HG02943 (cell line): ENCODE measurements at regions not wholly inside any gene's neighbourhood (a gene's known extent, or its start where the extent isn't known, plus 50 kb on each side); places are given as distances from the start of the nearest gene placed in this dataset.
A peak's percentile ranks its signal among the peaks of the same experiment; 100 is the strongest.

Source experiments
- ATAC-seq: cut with Tn5 transposase; IDR thresholded peaks from one replicate; pipeline ENCODE4 v1.9.1; 2021; ENCODE audit warnings: mild to moderate bottlenecking, low read depth, moderate library complexity; ENCODE audit not compliant: unreplicated experiment

DNA sequence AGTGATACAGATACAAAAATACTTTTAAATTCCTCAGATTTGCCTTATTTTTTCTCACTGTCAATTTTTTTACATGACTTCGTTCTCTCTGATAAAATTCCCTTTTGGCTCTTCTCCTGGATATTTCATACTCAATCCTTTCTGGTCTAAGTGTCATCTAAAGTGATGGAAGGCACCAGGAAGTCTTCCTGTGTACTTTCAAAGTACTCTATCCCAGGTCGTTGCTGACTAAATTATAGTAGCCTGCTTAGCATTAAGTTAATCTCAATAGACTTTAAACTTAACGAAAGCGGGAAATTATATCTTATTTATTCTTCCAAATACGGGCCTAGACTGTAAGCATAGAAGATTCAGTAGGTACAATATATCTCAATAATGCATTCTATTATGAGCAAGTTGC lies 67.8 kb downstream of the CASP12 start:
- no peak for ATAC-seq

GRCh38 chr11:104830080-104830479 lies 68.2 kb downstream of the CASP12 start:
- no peak for ATAC-seq

DNA sequence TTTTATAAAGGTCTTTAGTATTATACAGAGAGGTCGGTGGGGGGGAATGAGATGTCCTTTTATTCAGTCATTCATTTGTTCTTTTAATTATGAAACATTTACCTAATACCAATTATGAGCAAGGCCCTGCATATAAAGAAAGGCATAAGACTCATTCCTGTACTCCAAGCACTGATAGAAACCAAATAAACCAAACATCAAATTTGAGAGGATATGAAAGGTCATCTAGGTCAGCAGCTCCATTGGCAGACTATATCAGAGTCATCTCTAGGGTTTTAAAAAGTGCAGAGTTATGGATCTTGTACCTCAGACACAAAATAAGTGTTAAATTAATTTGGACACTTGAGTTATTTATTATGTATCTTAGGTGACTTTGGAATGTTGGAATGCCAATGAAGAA lies 71.5 kb downstream of the CASP12 start:
- ATAC-seq, result no peak

DNA sequence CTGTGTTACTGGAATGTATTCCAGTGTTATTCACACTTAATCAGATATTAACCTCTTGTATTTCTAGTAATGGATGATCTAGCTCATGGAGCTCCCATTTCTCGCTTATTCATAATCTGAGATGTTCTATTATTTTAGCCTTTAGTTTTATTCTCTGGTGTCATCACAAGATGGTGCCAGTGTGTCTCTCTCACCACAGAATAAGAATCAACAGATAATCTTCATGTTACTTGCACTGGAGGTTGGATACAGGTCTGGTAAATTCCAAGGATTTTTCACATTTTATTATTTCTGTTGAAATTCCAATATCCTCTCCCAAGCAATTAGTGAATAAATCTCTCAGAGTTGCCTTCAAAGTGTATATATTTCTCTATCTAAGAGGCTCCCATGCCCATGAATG lies 74.6 kb downstream of the CASP12 start:
- no peak for ATAC-seq

DNA sequence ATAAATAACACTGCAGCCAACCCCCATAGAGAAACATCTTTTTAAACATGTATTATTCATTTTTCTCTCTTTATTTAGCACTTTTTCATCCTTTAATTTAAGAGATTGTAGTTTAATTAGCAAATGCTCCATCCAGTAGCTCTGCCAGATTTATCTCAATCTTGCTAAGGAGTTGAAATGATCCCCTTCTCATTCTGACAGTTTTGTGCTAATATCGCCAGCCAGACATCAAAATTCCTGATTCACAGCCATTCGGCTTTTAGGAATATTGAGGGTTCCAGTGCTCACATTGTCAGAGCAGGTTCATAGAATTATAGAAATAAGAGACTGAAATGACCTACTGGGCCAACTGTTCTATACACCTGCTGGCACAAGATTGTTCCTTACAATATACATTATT lies 77.8 kb downstream of the CASP12 start:
- no peak for ATAC-seq

DNA sequence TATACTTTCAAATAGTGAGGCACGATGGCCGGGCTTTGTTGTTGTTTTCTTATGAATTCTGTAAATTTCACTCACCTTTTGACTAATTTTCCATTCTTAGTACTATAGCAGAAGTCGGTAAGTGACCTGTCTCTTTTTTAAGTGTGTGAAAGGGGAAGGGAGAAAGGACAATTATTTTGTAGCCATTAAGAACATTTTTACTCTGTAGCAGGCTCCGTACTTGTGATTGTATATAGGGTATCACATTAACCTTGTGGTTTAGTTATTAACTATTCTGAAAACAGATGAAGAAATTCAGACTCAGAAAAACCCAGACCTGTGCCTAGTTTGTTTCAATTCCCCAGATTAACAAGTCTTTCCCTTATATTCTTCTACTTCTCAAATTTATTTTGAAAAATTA lies 78.7 kb downstream of the CASP12 start:
- no peak for ATAC-seq

DNA sequence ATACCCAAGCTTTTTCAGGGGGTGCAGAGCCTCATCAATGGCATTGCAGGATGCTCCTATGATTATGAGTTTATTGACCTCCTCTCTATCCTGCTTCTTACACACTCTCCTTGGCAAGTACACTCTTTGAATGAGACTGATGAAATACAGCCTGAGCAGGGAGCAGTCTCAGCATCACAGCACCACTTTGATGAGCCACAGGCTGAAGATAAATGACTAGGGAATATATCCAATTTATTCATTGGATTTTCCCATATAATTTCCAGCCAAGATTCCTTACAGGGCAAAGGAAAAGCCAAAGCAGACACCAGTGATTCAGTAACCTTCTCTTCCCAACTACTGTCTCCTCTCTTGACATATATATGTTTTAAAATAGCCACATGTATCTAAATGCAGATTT lies 79.2 kb downstream of the CASP12 start:
- ATAC-seq, result no peak

DNA sequence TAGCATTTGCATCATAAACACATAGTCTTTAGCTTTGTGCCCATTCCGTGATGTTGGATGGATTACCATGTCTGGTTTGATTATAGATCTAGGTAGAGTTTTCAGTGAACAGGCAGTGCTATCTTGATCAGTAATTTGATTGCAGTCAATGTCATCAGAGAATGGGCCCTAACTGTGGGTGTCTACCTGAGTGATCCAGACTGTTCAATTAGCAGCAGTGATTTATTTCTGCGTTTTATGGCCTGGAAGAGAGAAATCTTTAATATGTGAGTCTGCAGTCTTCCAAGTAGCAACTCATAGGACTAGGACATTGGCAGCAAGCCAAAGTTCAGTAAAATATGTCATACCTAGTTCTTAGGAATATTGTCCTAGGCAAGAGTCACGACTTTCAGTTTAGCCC lies 80.3 kb downstream of the CASP12 start:
- ATAC-seq, result no peak

- ATAC-seq, result no peak
Observed at GRCh38 chr11:104813532-104813931, 84.7 kb downstream of the CASP12 start.

GRCh38 chr11:104812103-104812788 lies 86.0 kb downstream of the CASP12 start:
- no peak for ATAC-seq

- ATAC-seq, result no peak
Observed at GRCh38 chr11:104803776-104804175, 94.5 kb downstream of the CASP12 start.

DNA sequence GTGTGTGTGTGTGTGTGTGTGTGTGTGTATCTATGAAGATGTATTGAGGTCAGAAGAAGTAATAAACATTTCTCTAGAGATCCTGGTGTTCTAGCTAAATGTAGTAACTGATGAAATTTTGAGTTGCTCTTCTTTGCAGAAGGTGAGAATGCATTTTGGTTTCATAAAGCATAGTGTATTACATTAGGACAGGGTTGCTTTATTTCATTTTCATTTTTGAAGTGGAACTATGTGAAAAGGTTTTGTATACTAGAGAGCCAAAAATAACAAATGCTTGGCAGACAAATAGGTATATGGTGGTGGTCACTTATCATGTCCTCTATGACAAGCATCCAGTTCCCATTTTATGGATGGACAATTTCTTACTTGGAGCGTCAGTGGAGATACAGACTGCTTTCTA lies 99.0 kb downstream of the CASP12 start:
- peak; percentile 74 for ATAC-seq

GRCh38 chr11:104798789-104799188 lies 99.5 kb downstream of the CASP12 start:
- no peak for ATAC-seq

GRCh38 chr11:104796301-104796700 lies 102.0 kb downstream of the CASP12 start:
- no peak for ATAC-seq

DNA sequence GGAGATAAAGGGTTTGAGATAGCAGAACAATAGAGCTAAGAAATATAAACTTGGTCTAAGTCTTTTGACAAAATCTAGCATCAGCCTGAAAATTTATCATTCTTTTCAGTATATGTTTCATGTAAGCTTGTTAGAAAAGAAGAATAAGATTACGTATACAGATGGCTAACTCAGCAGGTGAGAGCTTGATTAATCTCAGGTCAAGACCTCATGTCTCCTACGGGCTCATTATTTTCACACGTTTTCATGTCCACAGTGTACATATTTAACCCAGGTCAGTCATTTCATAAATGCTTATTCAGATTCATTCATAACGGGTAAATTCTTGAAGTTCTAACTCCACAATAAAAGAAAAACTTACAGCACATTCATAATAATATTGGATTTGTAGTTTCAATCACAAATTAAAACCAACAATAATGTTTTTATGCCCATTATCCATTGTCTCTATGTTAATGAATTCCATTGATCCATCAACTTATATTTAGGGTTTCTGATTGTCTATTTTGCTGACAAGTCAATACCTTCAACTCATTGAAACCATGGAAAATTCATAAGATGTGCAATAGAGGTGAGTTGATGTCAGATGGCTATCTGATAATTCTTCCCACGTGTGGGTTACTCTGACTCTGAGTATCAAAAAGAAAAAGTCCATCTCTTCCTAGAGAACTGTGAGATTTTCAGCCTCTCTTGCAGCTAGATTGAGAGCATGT lies 102.6 kb downstream of the CASP12 start:
- ATAC-seq, result no peak

GRCh38 chr11:104792861-104793260 lies 105.4 kb downstream of the CASP12 start:
- ATAC-seq, result no peak

DNA sequence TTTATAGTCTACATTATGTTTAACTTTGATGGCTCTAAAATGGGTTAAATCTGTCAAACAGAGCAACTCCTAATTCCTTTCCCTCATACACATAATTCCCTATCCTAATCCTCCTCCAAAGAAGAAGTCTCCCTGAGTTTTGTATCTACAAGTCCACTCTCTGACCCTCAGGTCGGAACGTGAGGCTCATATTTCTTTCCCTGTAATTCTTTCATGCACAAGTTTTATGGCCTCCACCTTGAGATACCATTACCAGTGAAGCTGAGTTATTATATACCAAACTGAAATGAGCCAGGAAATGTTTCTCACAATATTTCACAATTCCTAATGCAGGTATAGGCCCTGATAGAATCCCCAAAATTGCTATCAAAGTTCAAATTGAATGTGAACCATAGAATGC lies 106.4 kb downstream of the CASP12 start:
- no peak for ATAC-seq

- ATAC-seq, result no peak
Observed at GRCh38 chr11:104784684-104785460, 113.4 kb downstream of the CASP12 start.

DNA sequence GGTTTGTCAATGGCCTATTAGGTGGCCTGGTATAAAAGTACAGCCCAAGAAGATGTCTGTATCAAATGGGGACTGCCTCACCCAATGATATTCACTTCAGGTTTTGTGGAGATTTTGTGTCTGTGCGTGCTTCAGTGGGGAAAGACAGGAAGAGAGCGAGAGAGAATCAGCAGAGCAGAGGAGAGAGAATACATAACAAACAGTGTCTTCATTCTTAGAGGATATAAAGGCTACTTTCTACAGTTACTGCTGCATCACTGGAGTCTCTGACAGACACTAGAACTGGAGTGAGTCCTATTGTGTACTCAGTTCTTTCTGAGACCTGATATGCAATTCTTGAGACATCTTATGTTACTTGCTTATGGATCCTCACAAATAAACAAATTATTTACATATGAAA lies 115.0 kb downstream of the CASP12 start:
- no peak for ATAC-seq

- ATAC-seq, result no peak
Observed at GRCh38 chr11:104782377-104782754, 115.9 kb downstream of the CASP12 start.

GRCh38 chr11:104781719-104782376 lies 116.4 kb downstream of the CASP12 start:
- ATAC-seq, result no peak
